ENCODE measurements at regions not wholly inside any gene's neighbourhood (a gene's known extent, or its start where the extent isn't known, plus 50 kb on each side); places are given as distances from the start of the nearest gene placed in this dataset.

DNA sequence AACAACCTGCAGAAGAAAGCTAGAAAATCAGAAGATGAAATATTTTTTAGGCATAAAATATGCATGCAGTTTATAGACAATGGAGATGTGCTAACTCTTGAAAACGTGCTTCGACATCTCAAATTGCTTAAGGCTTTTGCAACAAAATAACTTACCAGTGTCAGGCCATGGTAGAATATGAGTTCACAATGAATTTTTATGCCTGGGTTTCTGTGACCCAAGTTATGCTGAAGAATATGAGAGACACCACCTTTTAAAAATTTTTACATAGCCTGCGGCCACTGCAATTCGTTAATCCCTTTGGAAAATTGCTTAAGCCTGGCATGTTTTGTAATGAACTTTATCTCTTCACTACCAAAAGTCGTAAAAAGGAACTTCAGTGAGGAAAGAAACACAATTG, 170.1 kb upstream of the AKR1E2 start:
- H3K4me3 Mint-ChIP-seq = no peak overlapping the region
- peaks cover 7 to 18% (median 17%) of the 10 kb centered on the region in 4 donors for H3K4me1 Mint-ChIP-seq
- Histone ChIP-seq H3K4me1 (ENCODE audit: control insufficient read depth, insufficient read depth, low read length, poor library complexity, severe bottlenecking) (peaks cover 5% of the 10 kb centered on the region), H3K36me3 (ENCODE audit: control insufficient read depth, insufficient read depth, low read length) (no peaks in the 10 kb centered on the region), H3K4me3 (ENCODE audit: low read depth, low read length) (no peak overlapping the region), H3K27me3 (ENCODE audit: control insufficient read depth, insufficient read depth, low read length) (no peaks in the 10 kb centered on the region), H3K9me3 (ENCODE audit: control insufficient read depth in 2 of 2, low read length in 2 of 2) (no peaks in the 10 kb centered on the region), H3K27ac (ENCODE audit: insufficient read depth, low read length, poor library complexity, severe bottlenecking) (no peak overlapping the region)
- no peaks in the 10 kb centered on the region for H3K36me3 Mint-ChIP-seq
- ATAC-seq (ENCODE audit: low read depth in 2 of 2) (no peak), DNase-seq (no peak)
- H3K27ac Mint-ChIP-seq = no peak overlapping the region
- H3K9me3 Mint-ChIP-seq = no peaks in the 10 kb centered on the region
- peaks cover 5% of the 10 kb centered on the region for H3K27me3 Mint-ChIP-seq

DNA sequence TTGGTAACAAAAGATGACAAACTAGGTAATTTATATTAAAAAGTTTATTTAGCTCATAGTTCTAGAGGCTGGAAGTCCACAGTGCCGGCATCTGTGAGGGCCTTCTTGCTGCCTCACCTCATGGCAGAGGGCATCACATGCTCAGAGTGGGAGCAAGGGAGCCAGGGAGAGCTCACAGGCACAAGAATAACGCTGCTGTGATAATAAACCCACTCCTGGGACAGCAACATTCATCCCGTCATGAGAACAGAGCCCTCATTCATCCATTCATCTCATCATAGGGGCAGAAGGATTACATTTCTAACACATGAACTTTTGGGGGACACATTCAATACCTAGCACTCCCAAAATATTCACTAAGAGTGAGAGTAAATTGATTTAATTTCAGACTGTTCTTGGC, 170.6 kb upstream of the AKR1E2 start:
- no peak overlapping the region for H3K27ac ChIP-seq (ENCODE audit: insufficient read depth, low read length, poor library complexity, severe bottlenecking)
- Mint-ChIP-seq H3K27ac (no peak overlapping the region), H3K4me3 (no peak overlapping the region), H3K27me3 (peaks cover 4% of the 10 kb centered on the region), H3K9me3 (no peaks in the 10 kb centered on the region), H3K4me1 (peaks cover 8 to 19% (median 17%) of the 10 kb centered on the region in 4 donors), H3K36me3 (no peaks in the 10 kb centered on the region)
- H3K4me1 ChIP-seq (ENCODE audit: control insufficient read depth, insufficient read depth, low read length, poor library complexity, severe bottlenecking) = peaks cover 5% of the 10 kb centered on the region
- H3K9me3 ChIP-seq (ENCODE audit: control insufficient read depth in 2 of 2, low read length in 2 of 2) = no peaks in the 10 kb centered on the region
- no peaks in the 10 kb centered on the region for H3K36me3 ChIP-seq (ENCODE audit: control insufficient read depth, insufficient read depth, low read length)
- no peaks in the 10 kb centered on the region for H3K27me3 ChIP-seq (ENCODE audit: control insufficient read depth, insufficient read depth, low read length)
- DNase-seq (no peak), ATAC-seq (ENCODE audit: low read depth in 2 of 2) (no peak)
- no peak overlapping the region for H3K4me3 ChIP-seq (ENCODE audit: low read depth, low read length)

DNA sequence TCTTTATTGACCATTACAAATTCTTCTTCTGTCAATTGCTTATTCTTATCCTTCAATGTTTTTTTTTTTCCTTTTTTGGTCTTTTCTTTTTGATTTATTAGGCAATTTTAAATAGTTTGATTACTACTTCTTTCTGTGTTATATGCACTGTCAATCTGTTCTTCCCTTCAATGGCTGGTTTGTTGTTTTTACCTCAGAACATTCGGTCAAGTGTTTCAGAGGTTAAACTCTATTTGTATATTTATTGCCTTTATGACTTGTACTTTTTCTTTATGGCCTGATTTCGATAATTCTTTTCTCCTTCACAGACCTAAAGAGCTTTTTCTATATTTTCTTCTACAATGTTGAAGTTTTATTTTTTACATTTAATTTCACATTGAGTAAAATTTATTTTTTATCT, 171.5 kb upstream of the AKR1E2 start:
- Mint-ChIP-seq H3K9me3 (no peaks in the 10 kb centered on the region), H3K4me3 (no peak overlapping the region), H3K4me1 (peaks cover 15 to 25% (median 22%) of the 10 kb centered on the region in 4 donors), H3K27me3 (no peaks in the 10 kb centered on the region), H3K36me3 (no peaks in the 10 kb centered on the region), H3K27ac (no peak overlapping the region)
- H3K36me3 ChIP-seq (ENCODE audit: control insufficient read depth, insufficient read depth, low read length) = no peaks in the 10 kb centered on the region
- H3K4me1 ChIP-seq (ENCODE audit: control insufficient read depth, insufficient read depth, low read length, poor library complexity, severe bottlenecking) = peaks cover 5% of the 10 kb centered on the region
- no peaks in the 10 kb centered on the region for H3K27me3 ChIP-seq (ENCODE audit: control insufficient read depth, insufficient read depth, low read length)
- H3K4me3 ChIP-seq (ENCODE audit: low read depth, low read length) = no peak overlapping the region
- no peak overlapping the region for H3K27ac ChIP-seq (ENCODE audit: insufficient read depth, low read length, poor library complexity, severe bottlenecking)
- ATAC-seq (ENCODE audit: low read depth in 2 of 2) = no peak
- H3K9me3 ChIP-seq (ENCODE audit: control insufficient read depth in 2 of 2, low read length in 2 of 2) = no peaks in the 10 kb centered on the region
- DNase-seq = no peak

DNA sequence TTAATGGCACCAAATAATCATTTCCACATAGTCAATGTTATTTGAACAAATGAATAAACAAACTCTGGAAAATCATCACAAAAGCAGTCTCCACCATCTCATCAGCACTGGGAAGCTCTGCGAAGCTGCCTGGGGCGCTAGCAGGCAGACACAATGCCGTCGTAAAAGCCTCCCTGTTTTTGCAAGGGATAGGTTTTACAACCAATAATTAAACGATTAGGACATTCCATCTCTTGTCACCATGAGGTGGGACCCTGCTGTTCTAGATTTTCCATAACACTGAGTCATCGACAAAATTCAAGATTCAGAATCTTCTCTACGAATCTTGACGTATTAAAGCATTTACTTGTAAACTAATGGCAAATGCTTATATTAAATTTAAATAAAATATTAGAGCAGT, 172.8 kb upstream of the AKR1E2 start:
- Histone ChIP-seq H3K27me3 (ENCODE audit: control insufficient read depth, insufficient read depth, low read length) (no peaks in the 10 kb centered on the region), H3K9me3 (ENCODE audit: control insufficient read depth in 2 of 2, low read length in 2 of 2) (no peaks in the 10 kb centered on the region), H3K4me3 (ENCODE audit: low read depth, low read length) (no peak overlapping the region), H3K36me3 (ENCODE audit: control insufficient read depth, insufficient read depth, low read length) (no peaks in the 10 kb centered on the region), H3K27ac (ENCODE audit: insufficient read depth, low read length, poor library complexity, severe bottlenecking) (no peak overlapping the region), H3K4me1 (ENCODE audit: control insufficient read depth, insufficient read depth, low read length, poor library complexity, severe bottlenecking) (peaks cover 5% of the 10 kb centered on the region)
- DNase-seq (no peak), ATAC-seq (ENCODE audit: low read depth in 2 of 2) (no peak)
- no peak overlapping the region for H3K27ac Mint-ChIP-seq
- H3K9me3 Mint-ChIP-seq = no peaks in the 10 kb centered on the region
- no peaks in the 10 kb centered on the region for H3K36me3 Mint-ChIP-seq
- H3K27me3 Mint-ChIP-seq = no peaks in the 10 kb centered on the region
- peaks cover 16 to 25% (median 22%) of the 10 kb centered on the region in 4 donors for H3K4me1 Mint-ChIP-seq
- H3K4me3 Mint-ChIP-seq = no peak overlapping the region

DNA sequence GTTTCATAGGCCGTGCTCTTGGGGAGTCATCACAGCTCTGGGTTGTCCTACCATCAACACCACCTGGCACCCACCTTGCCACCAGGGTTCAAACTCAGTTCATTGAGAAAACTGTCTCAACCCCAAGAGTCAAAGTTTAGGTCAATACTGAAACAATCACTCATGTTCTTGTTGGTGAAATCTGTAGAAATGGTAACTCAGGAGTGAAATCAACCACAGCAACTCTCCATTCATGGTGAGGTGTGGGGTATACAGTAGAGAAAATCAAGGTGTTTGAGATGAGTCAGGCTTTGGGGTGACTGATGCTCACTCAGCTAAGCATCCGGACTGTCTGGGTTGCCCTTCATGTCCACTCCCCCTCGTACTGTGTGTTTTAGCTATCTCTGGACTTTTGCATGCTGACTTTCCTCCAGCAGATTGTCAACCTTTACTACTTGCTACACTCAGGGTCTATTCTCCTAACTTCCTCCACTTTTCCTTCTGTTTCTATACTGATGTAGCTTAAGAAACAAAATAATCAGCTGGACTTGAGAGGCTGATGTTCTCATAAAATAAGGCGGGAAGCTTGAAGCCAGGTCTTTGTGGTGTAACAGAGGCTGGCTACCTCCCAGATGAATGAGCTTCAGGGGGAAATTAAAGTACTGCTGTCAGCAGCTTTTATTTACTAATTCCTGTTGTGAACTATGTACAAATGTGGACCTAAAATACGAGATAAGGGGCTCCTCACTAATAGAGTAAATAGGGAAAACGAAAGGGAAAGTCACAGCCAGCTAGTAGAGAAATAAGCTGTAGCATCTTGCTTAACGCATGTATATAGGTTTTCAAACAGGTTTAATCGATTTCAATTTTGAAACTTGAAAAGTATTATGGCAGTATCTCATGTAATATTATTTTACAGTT, 173.6 kb upstream of the AKR1E2 start:
- Mint-ChIP-seq H3K4me3 (peak overlapping the region in 3 of 4 donors; percentile 22 to 40 (median 30)), H3K36me3 (no peaks in the 10 kb centered on the region), H3K9me3 (no peaks in the 10 kb centered on the region), H3K27me3 (no peaks in the 10 kb centered on the region), H3K4me1 (peaks cover 16 to 25% (median 22%) of the 10 kb centered on the region in 4 donors), H3K27ac (peak overlapping the region in 1 of 3 donors; percentile 17)
- DNase-seq (peak in 1 of 3 donors; percentile 44), ATAC-seq (ENCODE audit: low read depth in 2 of 2) (peak; percentile 66 to 69)
- no peak overlapping the region for H3K27ac ChIP-seq (ENCODE audit: insufficient read depth, low read length, poor library complexity, severe bottlenecking)
- no peaks in the 10 kb centered on the region for H3K36me3 ChIP-seq (ENCODE audit: control insufficient read depth, insufficient read depth, low read length)
- H3K4me1 ChIP-seq (ENCODE audit: control insufficient read depth, insufficient read depth, low read length, poor library complexity, severe bottlenecking) = peaks cover 5% of the 10 kb centered on the region
- peak overlapping the region; percentile 52 for H3K4me3 ChIP-seq (ENCODE audit: low read depth, low read length)
- H3K27me3 ChIP-seq (ENCODE audit: control insufficient read depth, insufficient read depth, low read length) = no peaks in the 10 kb centered on the region
- H3K9me3 ChIP-seq (ENCODE audit: control insufficient read depth in 2 of 2, low read length in 2 of 2) = no peaks in the 10 kb centered on the region

DNA sequence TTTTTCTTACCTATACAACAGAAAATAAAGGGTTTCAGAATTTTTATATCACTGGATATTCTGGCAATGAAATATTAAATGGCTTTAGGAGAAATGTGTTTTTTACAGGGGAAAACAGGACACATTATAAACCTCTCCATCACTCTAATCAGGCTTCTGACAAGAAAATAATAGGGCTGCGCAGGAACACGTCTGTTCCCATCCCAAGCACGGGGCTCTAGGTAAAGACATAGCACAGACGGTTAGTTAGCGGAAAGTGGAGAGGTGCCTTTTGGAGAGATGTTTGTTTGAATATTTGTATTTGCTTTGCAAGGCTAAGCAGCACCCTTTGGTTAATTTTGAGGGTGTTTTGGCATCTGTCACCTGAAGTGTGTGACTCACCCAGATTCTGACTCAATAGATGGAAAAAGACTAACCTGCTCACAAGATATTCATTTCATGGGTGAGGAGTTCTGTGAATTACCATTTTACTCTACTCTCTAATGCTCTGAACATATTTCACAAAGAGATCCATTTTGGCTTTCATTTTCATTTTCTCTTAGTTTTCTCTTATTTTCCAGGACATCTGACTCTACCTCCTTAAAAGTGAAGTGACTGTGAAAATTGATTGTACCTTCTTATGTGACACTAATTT, 174.5 kb upstream of the AKR1E2 start:
- H3K36me3 ChIP-seq (ENCODE audit: control insufficient read depth, insufficient read depth, low read length) = no peaks in the 10 kb centered on the region
- H3K27me3 ChIP-seq (ENCODE audit: control insufficient read depth, insufficient read depth, low read length) = no peaks in the 10 kb centered on the region
- no peaks in the 10 kb centered on the region for H3K9me3 ChIP-seq (ENCODE audit: control insufficient read depth in 2 of 2, low read length in 2 of 2)
- no peak overlapping the region for H3K27ac ChIP-seq (ENCODE audit: insufficient read depth, low read length, poor library complexity, severe bottlenecking)
- Mint-ChIP-seq H3K27ac (no peak overlapping the region), H3K4me1 (peaks cover 16 to 25% (median 21%) of the 10 kb centered on the region in 4 donors), H3K27me3 (no peaks in the 10 kb centered on the region), H3K9me3 (no peaks in the 10 kb centered on the region), H3K36me3 (no peaks in the 10 kb centered on the region), H3K4me3 (peak overlapping the region in 1 of 4 donors; percentile 30)
- peaks cover 3% of the 10 kb centered on the region for H3K4me1 ChIP-seq (ENCODE audit: control insufficient read depth, insufficient read depth, low read length, poor library complexity, severe bottlenecking)
- peak overlapping the region; percentile 52 for H3K4me3 ChIP-seq (ENCODE audit: low read depth, low read length)
- DNase-seq = peak in 1 of 3 donors; percentile 54
- peak; percentile 43 to 71 for ATAC-seq (ENCODE audit: low read depth in 2 of 2)

DNA sequence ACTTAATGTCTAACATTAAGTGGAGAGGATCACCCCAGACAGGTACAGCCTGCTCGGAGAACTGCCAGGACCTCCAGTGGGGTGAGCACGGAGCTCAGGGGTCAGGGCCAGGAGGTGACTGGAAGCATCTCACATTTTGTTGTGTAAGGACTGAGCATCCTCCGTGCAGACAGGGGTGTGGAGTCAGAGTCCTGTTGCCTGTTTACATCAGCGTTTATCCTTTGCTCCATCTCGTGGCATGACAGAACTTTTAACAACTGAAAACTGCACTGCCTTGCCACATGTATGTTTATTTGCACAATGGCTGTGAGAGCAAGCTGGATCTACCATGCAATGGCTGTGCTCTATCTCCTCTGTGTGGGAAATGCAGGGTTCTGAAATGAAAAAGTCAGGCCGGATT, 175.4 kb upstream of the AKR1E2 start:
- DNase-seq (no peak), ATAC-seq (ENCODE audit: low read depth in 2 of 2) (no peak)
- no peak overlapping the region for H3K27ac ChIP-seq (ENCODE audit: insufficient read depth, low read length, poor library complexity, severe bottlenecking)
- no peaks in the 10 kb centered on the region for H3K36me3 ChIP-seq (ENCODE audit: control insufficient read depth, insufficient read depth, low read length)
- no peaks in the 10 kb centered on the region for H3K4me1 ChIP-seq (ENCODE audit: control insufficient read depth, insufficient read depth, low read length, poor library complexity, severe bottlenecking)
- peak overlapping the region in 1 of 3 donors; percentile 15 for H3K27ac Mint-ChIP-seq
- H3K9me3 Mint-ChIP-seq = no peaks in the 10 kb centered on the region
- H3K36me3 Mint-ChIP-seq = no peaks in the 10 kb centered on the region
- no peaks in the 10 kb centered on the region for H3K27me3 Mint-ChIP-seq
- H3K27me3 ChIP-seq (ENCODE audit: control insufficient read depth, insufficient read depth, low read length) = no peaks in the 10 kb centered on the region
- peaks cover 16 to 25% (median 21%) of the 10 kb centered on the region in 4 donors for H3K4me1 Mint-ChIP-seq
- H3K4me3 ChIP-seq (ENCODE audit: low read depth, low read length) = no peak overlapping the region
- no peak overlapping the region for H3K4me3 Mint-ChIP-seq
- H3K9me3 ChIP-seq (ENCODE audit: control insufficient read depth in 2 of 2, low read length in 2 of 2) = no peaks in the 10 kb centered on the region

Measured in CD4-positive, CD25-positive, alpha-beta regulatory T cell (primary cell).